GM12892 (cell line): ENCODE measurements at regions not wholly inside any gene's neighbourhood (a gene's known extent, or its start where the extent isn't known, plus 50 kb on each side); places are given as distances from the start of the nearest gene placed in this dataset.
"Not testable (repeated sequence)": the region's sequence is repeated elsewhere in the genome, so short reads cannot be mapped to it uniquely, and the experiment has no call there.

Experiments used
- DNase-seq: peaks from one replicate; pipeline ENCODE4 v3.0.0; 2011; ENCODE audit not compliant: insufficient read length
- FAIRE-seq: peaks from 2 replicates; lab custom pipeline; 2011; peaks lifted over from hg19 to GRCh38; lab: Jason Lieb, UNC
- POLR2A ChIP-seq: IDR thresholded peaks from 2 replicates; pipeline ENCODE4 v1.6.1; 2011; ENCODE audit warnings: low read depth, low read length, control low read depth
- POLR2AphosphoS5 ChIP-seq: IDR thresholded peaks from 2 replicates; pipeline ENCODE4 v1.6.1; 2011; ENCODE audit warnings: low read depth, low read length, control low read depth
- TAF1 ChIP-seq: IDR thresholded peaks from 2 replicates; pipeline ENCODE4 v1.6.1; 2011; ENCODE audit warnings: low read depth, mild to moderate bottlenecking, control low read depth, low read length, borderline replicate concordance

DNA sequence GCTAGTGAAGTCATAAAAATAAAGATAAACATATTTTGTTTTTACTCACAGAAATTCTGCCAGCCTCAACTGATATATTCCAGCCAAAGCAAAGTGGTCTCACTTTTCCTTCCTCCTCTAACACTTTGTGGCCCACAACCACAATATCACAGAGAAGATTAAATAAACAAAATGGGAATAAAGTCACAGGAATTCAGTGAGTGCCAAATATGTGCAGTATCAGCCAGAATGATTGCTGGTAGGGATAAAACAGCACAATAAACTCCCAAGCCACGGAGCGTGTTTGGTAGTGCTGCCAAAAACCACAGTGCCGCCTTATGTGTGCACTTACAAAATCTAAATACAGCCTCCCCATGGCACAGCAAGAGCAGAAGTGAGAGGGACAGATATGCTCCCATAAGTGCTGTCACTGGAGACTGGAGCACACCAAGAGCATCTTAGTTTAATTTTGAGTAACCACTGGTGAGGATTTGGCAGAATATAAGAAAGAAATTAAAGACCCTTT is 155.8 kb downstream of the POM121L12 start:
- DNase-seq (no peak), FAIRE-seq (no peak)
- TF ChIP-seq POLR2AphosphoS5 (no peak), TAF1 (no peak), POLR2A (no peak)

DNA sequence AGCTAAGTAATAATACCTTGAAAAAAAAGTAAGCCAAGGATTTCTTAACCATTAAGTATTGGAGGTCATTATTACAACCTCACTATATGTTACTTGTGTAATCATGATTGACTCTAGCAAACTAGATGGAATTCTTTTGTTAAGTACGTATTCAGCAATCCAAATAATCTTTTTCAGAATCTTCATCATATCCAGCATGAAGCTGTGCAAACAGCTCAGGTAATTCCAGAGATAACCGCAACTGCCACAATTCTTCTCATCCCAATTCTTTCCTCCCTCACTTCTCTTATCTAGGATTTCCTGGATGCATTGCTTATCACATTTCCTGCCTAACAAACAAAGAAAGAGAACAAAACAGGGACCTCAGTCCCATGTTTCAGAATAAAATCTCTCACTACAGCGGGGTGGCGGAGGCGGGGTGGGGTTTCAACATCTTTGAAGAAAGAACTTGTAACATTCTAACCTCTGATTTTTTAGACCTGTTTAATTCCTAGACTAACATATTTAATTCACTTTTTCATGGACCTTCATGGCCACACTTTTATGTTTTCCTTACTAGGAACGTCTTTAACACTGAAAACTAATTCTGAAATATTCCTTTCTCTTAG is 156.5 kb downstream of the POM121L12 start:
- DNase-seq = no peak
- no peak for FAIRE-seq
- no peak for TF ChIP-seq POLR2AphosphoS5
- no peak for TF ChIP-seq TAF1
- TF ChIP-seq POLR2A = no peak

DNA sequence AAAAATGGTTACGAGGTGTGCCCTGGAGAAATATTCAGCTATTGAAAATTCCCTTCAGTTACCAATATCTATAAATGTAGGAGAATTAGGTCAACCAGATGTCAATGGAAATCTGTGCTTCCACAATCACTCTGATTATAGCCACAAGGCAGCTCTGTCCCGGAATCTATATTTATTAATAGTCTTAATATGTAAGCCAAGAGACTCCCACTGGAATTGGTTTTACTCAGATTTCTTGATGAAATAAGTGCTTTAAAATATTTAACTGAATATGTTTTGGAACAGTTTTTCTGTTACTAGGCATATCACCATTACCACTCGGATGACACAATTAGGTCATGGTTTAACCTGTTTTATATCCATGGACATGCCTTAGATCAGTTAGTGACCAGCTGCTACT is 169.6 kb downstream of the POM121L12 start:
- no peak for DNase-seq
- TF ChIP-seq POLR2AphosphoS5 = no peak
- no peak for TF ChIP-seq TAF1
- no peak for TF ChIP-seq POLR2A
- FAIRE-seq = no peak

DNA sequence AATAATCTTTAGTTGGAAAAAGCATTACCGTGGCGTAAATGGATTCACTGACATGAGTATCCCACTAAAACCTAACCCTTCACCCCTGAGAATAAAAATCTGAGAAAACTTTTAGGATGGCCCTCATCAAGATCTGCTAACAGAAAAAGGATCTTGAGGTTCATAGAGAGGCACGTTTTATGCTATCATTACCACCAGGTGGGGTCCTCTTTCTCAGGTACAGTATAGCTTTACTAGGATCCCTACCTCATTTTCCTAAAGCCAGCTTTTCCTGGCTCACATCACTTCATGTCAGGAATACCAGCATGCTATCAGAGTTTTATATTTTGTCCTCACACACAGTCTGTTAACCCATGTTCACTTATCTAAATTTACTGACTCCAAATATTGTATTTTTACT is 173.7 kb downstream of the POM121L12 start:
- no peak for TF ChIP-seq POLR2AphosphoS5
- no peak for TF ChIP-seq POLR2A
- no peak for TF ChIP-seq TAF1
- DNase-seq (no peak), FAIRE-seq (no peak)

GRCh38 chr7:53214463-53214862 is 179.0 kb downstream of the POM121L12 start:
- TF ChIP-seq POLR2AphosphoS5 = no peak
- no peak for TF ChIP-seq POLR2A
- DNase-seq = no peak
- FAIRE-seq = no peak

DNA sequence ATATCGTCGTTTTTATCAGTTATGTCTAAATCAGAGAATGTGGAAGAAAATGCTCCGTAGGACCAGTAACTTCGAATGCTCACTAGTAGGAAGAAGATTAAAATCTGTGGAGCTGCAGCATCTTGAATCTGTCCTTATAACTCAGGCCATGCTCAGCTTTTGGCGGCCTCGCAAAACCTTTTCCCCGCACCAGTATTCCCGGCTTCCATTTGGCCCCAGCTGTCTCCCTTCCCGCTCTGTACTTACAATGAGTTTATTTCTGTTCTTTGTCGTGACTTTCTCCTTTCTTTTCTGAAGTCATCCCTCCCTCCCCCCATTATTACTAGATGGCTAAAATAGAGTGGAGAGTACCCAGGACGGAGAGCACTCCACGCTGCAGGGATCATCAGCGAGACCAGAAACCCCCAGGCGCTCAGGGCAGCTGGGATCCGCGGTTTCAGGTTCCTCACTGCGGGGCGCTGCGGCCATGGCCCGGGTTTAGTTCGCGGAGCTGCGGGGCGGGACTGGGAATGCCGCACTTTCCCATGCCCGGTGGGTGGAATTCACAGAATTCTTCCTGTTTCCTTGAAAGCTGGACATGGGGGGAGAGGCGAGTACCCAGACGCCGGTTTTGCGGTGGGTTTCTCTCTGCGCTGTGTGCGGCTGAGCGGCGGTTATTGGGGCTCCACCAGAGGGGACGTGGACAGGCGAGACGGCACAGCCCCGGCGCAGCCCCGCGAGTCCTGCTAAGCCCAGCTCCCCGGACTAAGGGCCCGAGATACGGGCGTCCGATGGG is 183.5 kb downstream of the POM121L12 start:
- DNase-seq (no peak), FAIRE-seq (no peak)
- TF ChIP-seq POLR2AphosphoS5 (no peak), TAF1 (no peak), POLR2A (no peak)

DNA sequence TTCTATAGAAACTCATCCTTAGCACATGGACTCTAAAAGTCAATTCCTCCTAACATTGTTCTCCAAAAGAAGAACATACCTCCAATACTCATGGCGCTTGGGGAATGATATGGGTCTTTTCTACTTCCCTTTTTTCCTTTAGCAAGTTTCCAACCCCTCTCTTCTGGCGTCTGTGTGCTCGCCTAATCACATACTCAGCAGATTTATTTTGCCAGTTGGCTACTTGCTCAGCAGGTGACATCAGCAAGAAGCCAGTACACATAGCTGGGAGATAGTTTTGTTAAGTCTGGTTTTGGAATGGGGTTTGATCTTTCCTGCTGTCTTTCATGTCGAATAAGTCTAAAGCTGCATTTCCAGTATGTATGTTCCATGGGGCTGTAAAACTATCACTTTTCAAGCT is 193.8 kb downstream of the POM121L12 start:
- TF ChIP-seq POLR2AphosphoS5 = no peak
- no peak for TF ChIP-seq TAF1
- TF ChIP-seq POLR2A = no peak
- FAIRE-seq (no peak), DNase-seq (no peak)

GRCh38 chr7:53237344-53237913 is 202.0 kb downstream of the POM121L12 start:
- FAIRE-seq (no peak), DNase-seq (no peak)
- TF ChIP-seq POLR2A (no peak), TAF1 (no peak), POLR2AphosphoS5 (no peak)

DNA sequence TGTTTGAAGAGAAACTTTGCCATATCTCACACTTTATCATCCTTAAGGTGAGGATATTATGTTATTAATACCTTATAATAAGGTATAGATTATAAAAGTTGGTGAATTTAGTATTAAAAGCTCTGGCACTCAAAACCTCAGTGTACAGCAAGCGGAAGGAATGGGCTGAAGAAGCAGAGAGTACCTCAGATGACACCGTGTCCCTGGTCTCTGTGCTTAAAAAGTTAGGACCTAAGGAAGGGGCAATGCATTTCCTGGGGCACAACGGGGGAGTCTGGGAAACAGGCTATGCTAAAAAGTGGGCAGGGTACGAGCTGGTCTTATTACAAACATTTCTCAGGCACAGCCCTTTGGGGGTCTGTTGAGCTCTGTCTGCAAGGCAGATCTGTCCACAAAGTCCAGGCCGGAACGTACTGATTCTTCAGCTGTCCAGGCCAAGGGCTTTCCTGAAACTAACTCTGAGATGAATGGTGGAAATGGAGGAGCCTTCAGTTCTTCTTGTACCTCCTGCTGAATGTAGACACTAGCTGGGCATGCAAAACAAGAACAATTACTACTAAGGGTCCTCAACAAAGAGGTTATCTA is 202.7 kb downstream of the POM121L12 start:
- no peak for DNase-seq
- TF ChIP-seq TAF1 = no peak
- TF ChIP-seq POLR2A = no peak
- TF ChIP-seq POLR2AphosphoS5 = no peak
- FAIRE-seq = no peak

- DNase-seq, FAIRE-seq: not testable (repeated sequence)
These were observed 203.7 kb downstream of the POM121L12 start for GRCh38 chr7:53239151-53239550.

DNA sequence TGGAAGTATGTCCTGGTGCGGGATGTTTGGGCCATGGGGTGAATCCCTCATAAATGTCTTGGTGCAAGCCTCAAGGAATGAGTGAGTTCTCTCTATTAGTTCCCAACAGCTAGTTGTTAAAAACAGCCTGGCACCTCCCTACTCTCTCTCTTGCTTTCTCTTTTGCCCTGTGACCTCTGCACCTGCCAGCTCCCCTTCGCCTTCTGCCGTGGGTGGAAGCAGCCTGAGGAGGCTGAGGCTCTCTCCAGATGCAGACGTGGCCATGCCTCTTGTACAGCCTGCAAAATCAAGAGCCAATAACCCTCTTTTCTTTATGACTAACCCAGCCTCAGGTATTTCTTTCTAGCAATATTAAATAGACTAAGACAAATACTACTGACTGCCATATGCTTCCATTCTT is 210.3 kb downstream of the POM121L12 start:
- no peak for FAIRE-seq
- TF ChIP-seq POLR2AphosphoS5 = no peak
- no peak for TF ChIP-seq TAF1
- TF ChIP-seq POLR2A = no peak
- DNase-seq = no peak
